ENCODE measurements at regions not wholly inside any gene's neighbourhood (a gene's known extent, or its start where the extent isn't known, plus 50 kb on each side); places are given as distances from the start of the nearest gene placed in this dataset.

DNA sequence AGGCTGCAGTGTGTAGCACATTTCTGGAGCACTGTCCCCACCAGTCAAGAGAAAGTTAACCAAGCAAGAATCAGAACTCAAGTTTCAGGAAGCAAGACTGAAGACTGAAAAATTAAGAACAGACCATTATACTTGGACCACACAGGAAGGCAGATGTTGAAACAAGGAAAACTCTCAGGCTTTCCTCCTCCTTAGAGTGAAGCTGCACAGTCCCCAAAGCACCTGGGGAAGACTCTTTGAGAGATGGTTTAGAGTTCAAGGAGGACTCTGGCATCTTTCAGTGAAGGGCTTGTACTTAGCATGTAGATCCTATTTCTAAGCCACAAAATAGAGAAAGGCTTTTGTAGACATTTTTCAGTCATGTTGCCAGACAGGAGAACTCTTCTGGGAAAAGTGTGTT lies 113.7 kb upstream of the KCTD3 start:
- Histone ChIP-seq H3K4me3 (no peak overlapping the region), H3K9me3 (peaks cover 0 to 2% (median 0%) of the 10 kb centered on the region in 11 donors), H3K27ac (no peak overlapping the region), H3K27me3 (peaks cover 0 to 4% (median 0%) of the 10 kb centered on the region in 7 donors), H3K4me1 (no peaks in the 10 kb centered on the region), H3K36me3 (no peaks in the 10 kb centered on the region)
- TF ChIP-seq, protein P1, sequence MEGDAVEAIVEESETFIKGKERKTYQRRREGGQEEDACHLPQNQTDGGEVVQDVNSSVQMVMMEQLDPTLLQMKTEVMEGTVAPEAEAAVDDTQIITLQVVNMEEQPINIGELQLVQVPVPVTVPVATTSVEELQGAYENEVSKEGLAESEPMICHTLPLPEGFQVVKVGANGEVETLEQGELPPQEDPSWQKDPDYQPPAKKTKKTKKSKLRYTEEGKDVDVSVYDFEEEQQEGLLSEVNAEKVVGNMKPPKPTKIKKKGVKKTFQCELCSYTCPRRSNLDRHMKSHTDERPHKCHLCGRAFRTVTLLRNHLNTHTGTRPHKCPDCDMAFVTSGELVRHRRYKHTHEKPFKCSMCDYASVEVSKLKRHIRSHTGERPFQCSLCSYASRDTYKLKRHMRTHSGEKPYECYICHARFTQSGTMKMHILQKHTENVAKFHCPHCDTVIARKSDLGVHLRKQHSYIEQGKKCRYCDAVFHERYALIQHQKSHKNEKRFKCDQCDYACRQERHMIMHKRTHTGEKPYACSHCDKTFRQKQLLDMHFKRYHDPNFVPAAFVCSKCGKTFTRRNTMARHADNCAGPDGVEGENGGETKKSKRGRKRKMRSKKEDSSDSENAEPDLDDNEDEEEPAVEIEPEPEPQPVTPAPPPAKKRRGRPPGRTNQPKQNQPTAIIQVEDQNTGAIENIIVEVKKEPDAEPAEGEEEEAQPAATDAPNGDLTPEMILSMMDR (IDR thresholded peaks at IDR 0.05): no peak
- ATAC-seq (no peak), DNase-seq (no peak)
- intact Hi-C loops (cut with DNase I): no loop called here

DNA sequence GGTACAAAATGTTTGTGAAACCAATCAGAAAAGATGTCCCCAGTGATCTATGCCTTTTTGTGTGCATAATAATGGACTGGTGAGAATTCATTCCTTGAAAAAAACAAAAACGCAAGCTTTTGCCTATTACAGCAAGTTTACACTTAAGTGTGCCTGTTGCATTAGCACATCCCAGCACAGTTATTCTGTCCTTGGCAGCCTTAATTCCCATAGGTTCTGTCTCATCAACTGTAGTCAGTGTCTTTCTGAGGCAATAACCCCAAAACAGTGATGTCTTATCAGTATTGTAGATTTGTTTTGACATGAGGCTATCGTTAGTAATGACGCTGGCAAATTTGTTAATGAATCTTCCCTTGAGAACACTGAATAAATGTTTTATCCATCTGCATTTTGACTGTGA lies 109.9 kb upstream of the KCTD3 start:
- H3K27ac ChIP-seq: no peak overlapping the region
- no peaks in the 10 kb centered on the region for H3K4me1 ChIP-seq
- ATAC-seq (no peak), DNase-seq (no peak)
- no peak overlapping the region for H3K4me3 ChIP-seq
- intact Hi-C loops (cut with DNase I): no loop called here
- TF ChIP-seq, protein P1 (IDR thresholded peaks at IDR 0.05): no peak
- H3K27me3 ChIP-seq: peaks cover 0 to 4% (median 0%) of the 10 kb centered on the region in 7 donors
- H3K9me3 ChIP-seq: peaks cover 0 to 2% (median 0%) of the 10 kb centered on the region in 11 donors
- H3K36me3 ChIP-seq: no peaks in the 10 kb centered on the region
- 81 to 89% methylated on average over 3 of the region's 3 CpGs for WGBS, 2 donors

DNA sequence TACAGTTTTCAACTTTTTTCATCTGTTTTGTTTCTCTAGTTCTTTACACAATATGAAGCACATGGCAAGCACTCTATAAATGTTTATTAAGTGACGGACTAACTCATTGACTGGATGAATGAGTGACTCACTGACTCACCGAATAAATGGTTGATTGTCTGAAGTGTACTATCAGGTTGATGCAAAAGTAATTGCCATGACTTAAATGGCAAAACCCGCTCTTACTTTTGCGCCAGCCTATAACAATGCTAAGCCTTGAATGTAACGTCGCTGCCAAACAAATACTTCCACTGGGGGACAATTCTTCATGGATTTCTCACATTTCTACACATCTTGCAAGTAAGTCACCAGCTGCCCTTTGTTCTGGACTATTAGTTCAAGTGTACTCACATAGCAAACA lies 109.0 kb upstream of the KCTD3 start:
- no peak for DNase-seq
- 90 to 91% methylated on average over 6 of the region's 6 CpGs for WGBS, 2 donors
- TF ChIP-seq, protein P1 (IDR thresholded peaks at IDR 0.05): no peak

DNA sequence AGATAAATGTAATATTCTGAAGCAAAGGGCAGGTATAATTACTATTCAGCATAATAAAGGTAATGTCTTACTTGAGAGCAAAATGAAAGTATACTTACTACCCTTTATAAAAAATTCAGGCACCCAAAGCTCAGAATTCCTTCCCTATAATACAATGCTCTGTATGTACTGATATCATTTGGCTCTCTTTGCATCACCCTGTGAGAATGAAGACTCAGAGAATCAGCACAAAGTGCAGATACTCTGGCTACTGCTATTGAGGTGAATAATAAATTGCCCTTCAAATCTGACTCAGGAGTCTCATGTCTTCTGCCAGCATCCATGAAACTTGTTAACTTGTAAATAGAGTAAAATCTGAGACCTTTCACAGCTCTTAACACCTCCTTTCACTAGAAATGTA lies 108.5 kb upstream of the KCTD3 start:
- Histone ChIP-seq H3K4me3 (no peak overlapping the region), H3K9me3 (peaks cover 0 to 2% (median 0%) of the 10 kb centered on the region in 11 donors), H3K36me3 (no peaks in the 10 kb centered on the region), H3K4me1 (no peaks in the 10 kb centered on the region), H3K27ac (no peak overlapping the region), H3K27me3 (peaks cover 0 to 4% (median 0%) of the 10 kb centered on the region in 7 donors)
- DNase-seq (no peak), ATAC-seq (no peak)
- TF ChIP-seq, protein P1 (IDR thresholded peaks at IDR 0.05): no peak
- intact Hi-C loops (cut with DNase I): no loop called here

More for the DNA sequence above, 109.0 kb upstream of the KCTD3 start:
- Histone ChIP-seq H3K36me3 (no peaks in the 10 kb centered on the region), H3K4me1 (no peaks in the 10 kb centered on the region), H3K27me3 (peaks cover 0 to 4% (median 0%) of the 10 kb centered on the region in 7 donors), H3K27ac (no peak overlapping the region), H3K4me3 (no peak overlapping the region), H3K9me3 (peaks cover 0 to 2% (median 0%) of the 10 kb centered on the region in 11 donors)
- intact Hi-C loops (cut with DNase I): no loop called here
- no peak for ATAC-seq

All from heart right ventricle (tissue), 16 donors.